Small intestine (tissue), 7 donors: ENCODE measurements at regions not wholly inside any gene's neighbourhood (a gene's known extent, or its start where the extent isn't known, plus 50 kb on each side); places are given as distances from the start of the nearest gene placed in this dataset.

ENCODE experiments used
- DNase-seq, 2 donors: peaks; one replicate each; pipeline versions ENCODE4 v3.0.0 to v3.0.0-alpha.2; 2013
- FAIRE-seq: peaks from 2 replicates; lab custom pipeline; 2012; peaks lifted over from hg19 to GRCh38; lab: Jason Lieb, UNC
- H3K27ac ChIP-seq, 3 donors: one replicate each; pipeline ENCODE4 v1.5.1; 2013; ENCODE audit warnings: low read length in 2 of 3, mild to moderate bottlenecking in 2 of 3, control low read depth in 1 of 3, inconsistent platforms in 1 of 3, low read depth in 1 of 3, moderate library complexity in 1 of 3
- H3K27me3 ChIP-seq, 3 donors: one replicate each; pipeline ENCODE4 v1.6.1; 2013; ENCODE audit warnings: low read length in 3 of 3, inconsistent platforms in 1 of 3; ENCODE audit not compliant: control insufficient read depth in 3 of 3, insufficient read depth in 3 of 3
- H3K36me3 ChIP-seq, 3 donors: one replicate each; pipeline ENCODE4 v1.6.1; 2013; ENCODE audit warnings: low read length in 3 of 3, inconsistent platforms in 1 of 3, low read depth in 1 of 3, mild to moderate bottlenecking in 1 of 3, moderate library complexity in 1 of 3; ENCODE audit not compliant: control insufficient read depth in 3 of 3, insufficient read depth in 2 of 3
- H3K4me1 ChIP-seq, 3 donors: one replicate each; pipeline ENCODE4 v1.6.1; 2013; ENCODE audit warnings: low read length in 2 of 3, inconsistent platforms in 1 of 3, low read depth in 1 of 3, mild to moderate bottlenecking in 1 of 3, moderate library complexity in 1 of 3; ENCODE audit not compliant: control insufficient read depth in 3 of 3, insufficient read depth in 2 of 3
- H3K4me3 ChIP-seq, 3 donors: one replicate each; pipeline ENCODE4 v1.5.1; 2013; ENCODE audit warnings: low read length in 3 of 3, control low read depth in 1 of 3, inconsistent platforms in 1 of 3, low read depth in 1 of 3, mild to moderate bottlenecking in 1 of 3, moderate library complexity in 1 of 3
- H3K9me3 ChIP-seq, 2 donors: one replicate each; pipeline ENCODE4 v1.6.1; 2013; ENCODE audit warnings: low read depth in 1 of 2, low read length in 1 of 2; ENCODE audit not compliant: control insufficient read depth in 2 of 2, insufficient read depth in 1 of 2
- WGBS, 3 donors: extraction: QIAGEN DNeasy Blood & Tissue Kit; methylation state at CpG; one replicate each; pipeline ENCODE4 v1.1.7; 2013; 5-methylcytosine and 5-hydroxymethylcytosine counted together
- donor health status: healthy with polysubstance abuse.
- donor health status: control.
- donor health status: control.
- donor health status: Bipolar disorder and iron deficiency.
- donor health status: healthy.

GRCh38 chr20:10954908-10955580 is 281.2 kb upstream of the JAG1 start:
- no peak overlapping the region for H3K4me3 ChIP-seq
- H3K4me1 ChIP-seq, result peaks cover 0 to 4% (median 0%) of the 10 kb centered on the region in 3 donors
- no peaks in the 10 kb centered on the region for H3K36me3 ChIP-seq
- WGBS, 3 donors, result 79 to 86% (median 83%) methylated on average over 3 of the region's 3 CpGs
- H3K27me3 ChIP-seq, result no peaks in the 10 kb centered on the region
- FAIRE-seq, result no peak
- DNase-seq, result no peak
- H3K9me3 ChIP-seq, result no peaks in the 10 kb centered on the region
- no peak overlapping the region for H3K27ac ChIP-seq

- no peak for DNase-seq
- no peaks in the 10 kb centered on the region for H3K9me3 ChIP-seq
- no peaks in the 10 kb centered on the region for H3K27me3 ChIP-seq
- 81 to 90% (median 89%) methylated on average over 3 of the region's 3 CpGs for WGBS, 3 donors
- H3K4me1 ChIP-seq, result no peaks in the 10 kb centered on the region
- H3K27ac ChIP-seq, result no peak overlapping the region
- FAIRE-seq, result no peak
- no peak overlapping the region for H3K4me3 ChIP-seq
- H3K36me3 ChIP-seq, result no peaks in the 10 kb centered on the region
These were observed 284.5 kb upstream of the JAG1 start for GRCh38 chr20:10958279-10958678.

- H3K4me1 ChIP-seq, result no peaks in the 10 kb centered on the region
- H3K9me3 ChIP-seq, result no peaks in the 10 kb centered on the region
- no peaks in the 10 kb centered on the region for H3K27me3 ChIP-seq
- 89 to 98% (median 91%) methylated on average over 2 of the region's 2 CpGs for WGBS, 3 donors
- no peaks in the 10 kb centered on the region for H3K36me3 ChIP-seq
- H3K27ac ChIP-seq, result no peak overlapping the region
- FAIRE-seq (no peak), DNase-seq (no peak)
- no peak overlapping the region for H3K4me3 ChIP-seq
These were observed 286.6 kb upstream of the JAG1 start for GRCh38 chr20:10960416-10960815.

GRCh38 chr20:10961651-10962288 is 288.0 kb upstream of the JAG1 start:
- DNase-seq (peak in 1 of 2 donors; percentile 8), FAIRE-seq (no peak)
- Histone ChIP-seq H3K27ac (no peak overlapping the region), H3K27me3 (no peaks in the 10 kb centered on the region), H3K4me1 (no peaks in the 10 kb centered on the region), H3K9me3 (no peaks in the 10 kb centered on the region), H3K36me3 (no peaks in the 10 kb centered on the region), H3K4me3 (no peak overlapping the region)
- 10 to 55% (median 38%) methylated on average over 1 of the region's 1 CpG for WGBS, 3 donors

- H3K27me3 ChIP-seq, result no peaks in the 10 kb centered on the region
- no peaks in the 10 kb centered on the region for H3K36me3 ChIP-seq
- H3K27ac ChIP-seq, result no peak overlapping the region
- no peak for FAIRE-seq
- H3K4me3 ChIP-seq, result no peak overlapping the region
- H3K4me1 ChIP-seq, result no peaks in the 10 kb centered on the region
- no peaks in the 10 kb centered on the region for H3K9me3 ChIP-seq
- DNase-seq, result no peak
- WGBS, 3 donors, result 79 to 93% (median 84%) methylated on average over 3 of the region's 3 CpGs
These were observed 289.1 kb upstream of the JAG1 start for GRCh38 chr20:10962937-10963336.

GRCh38 chr20:10963717-10964266 is 290.0 kb upstream of the JAG1 start:
- FAIRE-seq, result no peak

GRCh38 chr20:10965936-10966470 is 292.2 kb upstream of the JAG1 start:
- H3K36me3 ChIP-seq, result no peaks in the 10 kb centered on the region
- no peaks in the 10 kb centered on the region for H3K27me3 ChIP-seq
- FAIRE-seq (no peak), DNase-seq (no peak)
- no peak overlapping the region for H3K4me3 ChIP-seq
- peaks cover 0 to 5% (median 0%) of the 10 kb centered on the region in 3 donors for H3K4me1 ChIP-seq
- no peak overlapping the region for H3K27ac ChIP-seq
- 75 to 87% (median 76%) methylated on average over 4 of the region's 4 CpGs for WGBS, 3 donors
- H3K9me3 ChIP-seq, result no peaks in the 10 kb centered on the region

More at GRCh38 chr20:10963717-10964266, 290.0 kb upstream of the JAG1 start:
- Histone ChIP-seq H3K36me3 (no peaks in the 10 kb centered on the region), H3K27ac (no peak overlapping the region), H3K4me1 (no peaks in the 10 kb centered on the region), H3K9me3 (no peaks in the 10 kb centered on the region), H3K4me3 (no peak overlapping the region), H3K27me3 (no peaks in the 10 kb centered on the region)
- 60 to 83% (median 73%) methylated on average over 2 of the region's 2 CpGs for WGBS, 3 donors
- no peak for DNase-seq

- Histone ChIP-seq H3K4me1 (peaks cover 0 to 5% (median 0%) of the 10 kb centered on the region in 3 donors), H3K27ac (no peak overlapping the region), H3K9me3 (no peaks in the 10 kb centered on the region), H3K27me3 (no peaks in the 10 kb centered on the region), H3K36me3 (no peaks in the 10 kb centered on the region), H3K4me3 (no peak overlapping the region)
- no peak for FAIRE-seq
- WGBS, 3 donors, result 52 to 67% (median 66%) methylated on average over 1 of the region's 1 CpG
- DNase-seq, result peak; percentile 61 to 73
These were observed 296.3 kb upstream of the JAG1 start for GRCh38 chr20:10970109-10970508.
